ENCODE measurements at regions not wholly inside any gene's neighbourhood (a gene's known extent, or its start where the extent isn't known, plus 50 kb on each side); places are given as distances from the start of the nearest gene placed in this dataset.
"Not testable (repeated sequence)": the region's sequence is repeated elsewhere in the genome, so short reads cannot be mapped to it uniquely, and the experiment has no call there.

GRCh38 chr10:118973744-118974143, 55.8 kb upstream of the NANOS1 start:
- no peak overlapping the region for H3K27ac ChIP-seq (ENCODE audit: low read depth, low read length)
- H3K9me2 ChIP-seq (replicated peaks; ENCODE audit: insufficient read depth, low read length): no peaks in the 10 kb centered on the region
- no peak for TF ChIP-seq CTCF (IDR thresholded peaks at IDR 0.05; ENCODE audit: insufficient read depth, low read length, poor library complexity, severe bottlenecking)
- TF ChIP-seq EZH2phosphoT487 (conservative IDR thresholded peaks at IDR 0.05; ENCODE audit: low read length): no peak
- H2AFZ ChIP-seq (ENCODE audit: low read depth, low read length, severe bottlenecking): no peak overlapping the region
- no peak overlapping the region for H3K4me2 ChIP-seq (ENCODE audit: low read depth, low read length, poor library complexity, severe bottlenecking)
- no peaks in the 10 kb centered on the region for H3K79me2 ChIP-seq (ENCODE audit: insufficient read depth, low read length)
- H3K36me3 ChIP-seq (ENCODE audit: low read length): no peaks in the 10 kb centered on the region
- no peak overlapping the region for H3K9ac ChIP-seq (ENCODE audit: low read length)
- 0 out of 2 replicates have a peak, but pooled peaks cover 3% of the 10 kb centered on the region for H3K27me3 ChIP-seq (ENCODE audit: low read length)
- no peaks in the 10 kb centered on the region for H3F3A ChIP-seq (ENCODE audit: insufficient read depth)
- no peak overlapping the region for H3K4me3 ChIP-seq (ENCODE audit: insufficient read depth, low read length, poor library complexity, severe bottlenecking)
- no peaks in the 10 kb centered on the region for H3K9me3 ChIP-seq (ENCODE audit: insufficient read depth, low read length)
- no peaks in the 10 kb centered on the region for H4K20me1 ChIP-seq (ENCODE audit: low read depth, low read length)

GRCh38 chr10:118974951-118975350, 54.6 kb upstream of the NANOS1 start:
- Histone ChIP-seq H3K9ac (ENCODE audit: low read length) (no peak overlapping the region), H3K27me3 (ENCODE audit: low read length) (0 out of 2 replicates have a peak, but pooled peaks cover 3% of the 10 kb centered on the region), H3F3A (ENCODE audit: insufficient read depth) (no peaks in the 10 kb centered on the region), H3K9me3 (ENCODE audit: insufficient read depth, low read length) (no peaks in the 10 kb centered on the region), H3K79me2 (ENCODE audit: insufficient read depth, low read length) (no peaks in the 10 kb centered on the region), H3K36me3 (ENCODE audit: low read length) (no peaks in the 10 kb centered on the region), H3K4me3 (ENCODE audit: insufficient read depth, low read length, poor library complexity, severe bottlenecking) (no peak overlapping the region), H2AFZ (ENCODE audit: low read depth, low read length, severe bottlenecking) (no peak overlapping the region), H4K20me1 (ENCODE audit: low read depth, low read length) (no peaks in the 10 kb centered on the region), H3K4me2 (ENCODE audit: low read depth, low read length, poor library complexity, severe bottlenecking) (no peak overlapping the region), H3K9me2 (replicated peaks; ENCODE audit: insufficient read depth, low read length) (no peaks in the 10 kb centered on the region), H3K27ac (ENCODE audit: low read depth, low read length) (no peak overlapping the region)
- TF ChIP-seq CTCF (IDR thresholded peaks at IDR 0.05; ENCODE audit: insufficient read depth, low read length, poor library complexity, severe bottlenecking): no peak
- no peak for TF ChIP-seq EZH2phosphoT487 (conservative IDR thresholded peaks at IDR 0.05; ENCODE audit: low read length)

GRCh38 chr10:118976219-118976618, 53.3 kb upstream of the NANOS1 start:
- not testable (repeated sequence) for H3K9ac ChIP-seq (ENCODE audit: low read length); H3K9me2 ChIP-seq (replicated peaks; ENCODE audit: insufficient read depth, low read length); H3K4me3 ChIP-seq (ENCODE audit: insufficient read depth, low read length, poor library complexity, severe bottlenecking); H3K36me3 ChIP-seq (ENCODE audit: low read length); H3K9me3 ChIP-seq (ENCODE audit: insufficient read depth, low read length); H3F3A ChIP-seq (ENCODE audit: insufficient read depth); H2AFZ ChIP-seq (ENCODE audit: low read depth, low read length, severe bottlenecking); H3K27me3 ChIP-seq (ENCODE audit: low read length); H4K20me1 ChIP-seq (ENCODE audit: low read depth, low read length); H3K27ac ChIP-seq (ENCODE audit: low read depth, low read length); H3K4me2 ChIP-seq (ENCODE audit: low read depth, low read length, poor library complexity, severe bottlenecking); H3K79me2 ChIP-seq (ENCODE audit: insufficient read depth, low read length)

GRCh38 chr10:118977022-118977599, 52.4 kb upstream of the NANOS1 start:
- H3K27ac ChIP-seq (ENCODE audit: low read depth, low read length): no peak overlapping the region
- no peak for TF ChIP-seq CTCF (IDR thresholded peaks at IDR 0.05; ENCODE audit: insufficient read depth, low read length, poor library complexity, severe bottlenecking)
- TF ChIP-seq EZH2phosphoT487 (conservative IDR thresholded peaks at IDR 0.05; ENCODE audit: low read length): no peak

More at GRCh38 chr10:118977022-118977599, 52.4 kb upstream of the NANOS1 start:
- Histone ChIP-seq H3K9ac (ENCODE audit: low read length) (no peak overlapping the region), H3K9me3 (ENCODE audit: insufficient read depth, low read length) (no peaks in the 10 kb centered on the region), H3K9me2 (replicated peaks; ENCODE audit: insufficient read depth, low read length) (no peaks in the 10 kb centered on the region), H4K20me1 (ENCODE audit: low read depth, low read length) (no peaks in the 10 kb centered on the region), H2AFZ (ENCODE audit: low read depth, low read length, severe bottlenecking) (no peak overlapping the region), H3K4me3 (ENCODE audit: insufficient read depth, low read length, poor library complexity, severe bottlenecking) (no peak overlapping the region), H3K36me3 (ENCODE audit: low read length) (no peaks in the 10 kb centered on the region), H3K79me2 (ENCODE audit: insufficient read depth, low read length) (no peaks in the 10 kb centered on the region), H3K4me2 (ENCODE audit: low read depth, low read length, poor library complexity, severe bottlenecking) (no peak overlapping the region), H3K27me3 (ENCODE audit: low read length) (0 out of 2 replicates have a peak, but pooled peaks cover 3% of the 10 kb centered on the region), H3F3A (ENCODE audit: insufficient read depth) (no peaks in the 10 kb centered on the region)

Measured in SU-DHL-6 (cell line).